ENCODE measurements at regions not wholly inside any gene's neighbourhood (a gene's known extent, or its start where the extent isn't known, plus 50 kb on each side); places are given as distances from the start of the nearest gene placed in this dataset.
A peak's percentile ranks its signal among the peaks of the same experiment; 100 is the strongest.

GRCh38 chr2:161075701-161076100, 84.5 kb upstream of the TANK start:
- peak; percentile 52 for DNase-seq (ENCODE audit: low read depth)
- FAIRE-seq, result no peak
- Histone ChIP-seq H3K27ac (ENCODE audit: low read depth, low read length) (no peak overlapping the region), H3K36me3 (ENCODE audit: insufficient read depth, low read length) (no peaks in the 10 kb centered on the region), H3K79me2 (ENCODE audit: insufficient read depth, low read length) (no peaks in the 10 kb centered on the region), H4K20me1 (ENCODE audit: insufficient read depth, low read length) (no peaks in the 10 kb centered on the region), H3K27me3 (ENCODE audit: insufficient read depth, low read length) (no peaks in the 10 kb centered on the region), H3K9me3 (ENCODE audit: insufficient read depth, low read depth, low read length) (no peaks in the 10 kb centered on the region), H2AFZ (ENCODE audit: low read depth, low read length) (no peak overlapping the region), H3K4me1 (ENCODE audit: insufficient read depth, low read length) (no peaks in the 10 kb centered on the region), H3K4me2 (ENCODE audit: low read length) (no peak overlapping the region), H3K9ac (ENCODE audit: low read length) (no peak overlapping the region), H3K4me3 (ENCODE audit: insufficient read depth, low read depth, low read length) (no peak overlapping the region)
- Mint-ChIP-seq H3K27me3 (ENCODE audit: low read depth, unreplicated experiment) (no peaks in the 10 kb centered on the region), H3K27ac (ENCODE audit: unreplicated experiment) (no peak overlapping the region), H3K4me3 (ENCODE audit: unreplicated experiment) (no peak overlapping the region), H3K36me3 (ENCODE audit: low read depth, unreplicated experiment) (peaks cover 2% of the 10 kb centered on the region), H3K9me3 (ENCODE audit: unreplicated experiment) (peaks cover 3% of the 10 kb centered on the region), H3K4me1 (ENCODE audit: low read depth, unreplicated experiment) (peaks cover 7% of the 10 kb centered on the region)
- TF ChIP-seq EZH2 (IDR thresholded peaks at IDR 0.05; ENCODE audit: insufficient read depth, low read length) (no peak), CTCF (IDR thresholded peaks at IDR 0.05; ENCODE audit: insufficient read depth, low read depth, low read length) (no peak)

- no peak overlapping the region for H2AFZ ChIP-seq (ENCODE audit: low read depth, low read length)
These were observed 83.3 kb upstream of the TANK start for GRCh38 chr2:161076936-161077335.

More at GRCh38 chr2:161076936-161077335, 83.3 kb upstream of the TANK start:
- H3K27ac ChIP-seq (ENCODE audit: low read depth, low read length), result no peak overlapping the region
- Mint-ChIP-seq H3K27ac (ENCODE audit: unreplicated experiment) (no peak overlapping the region), H3K9me3 (ENCODE audit: unreplicated experiment) (peaks cover 3% of the 10 kb centered on the region), H3K36me3 (ENCODE audit: low read depth, unreplicated experiment) (peaks cover 2% of the 10 kb centered on the region), H3K4me1 (ENCODE audit: low read depth, unreplicated experiment) (peaks cover 7% of the 10 kb centered on the region), H3K27me3 (ENCODE audit: low read depth, unreplicated experiment) (no peaks in the 10 kb centered on the region), H3K4me3 (ENCODE audit: unreplicated experiment) (no peak overlapping the region)
- DNase-seq (ENCODE audit: low read depth) (no peak), FAIRE-seq (no peak)
- no peaks in the 10 kb centered on the region for H3K36me3 ChIP-seq (ENCODE audit: insufficient read depth, low read length)
- no peak overlapping the region for H3K9ac ChIP-seq (ENCODE audit: low read length)
- H3K4me3 ChIP-seq (ENCODE audit: insufficient read depth, low read depth, low read length), result no peak overlapping the region
- H3K27me3 ChIP-seq (ENCODE audit: insufficient read depth, low read length), result no peaks in the 10 kb centered on the region
- no peaks in the 10 kb centered on the region for H4K20me1 ChIP-seq (ENCODE audit: insufficient read depth, low read length)
- no peaks in the 10 kb centered on the region for H3K79me2 ChIP-seq (ENCODE audit: insufficient read depth, low read length)
- TF ChIP-seq EZH2 (IDR thresholded peaks at IDR 0.05; ENCODE audit: insufficient read depth, low read length) (no peak), CTCF (IDR thresholded peaks at IDR 0.05; ENCODE audit: insufficient read depth, low read depth, low read length) (no peak)
- no peak overlapping the region for H3K4me2 ChIP-seq (ENCODE audit: low read length)
- H3K9me3 ChIP-seq (ENCODE audit: insufficient read depth, low read depth, low read length), result no peaks in the 10 kb centered on the region
- H3K4me1 ChIP-seq (ENCODE audit: insufficient read depth, low read length), result no peaks in the 10 kb centered on the region

All from astrocyte (in vitro differentiated cells and primary cell).